Forelimb muscle (tissue), 1 donor: ENCODE measurements at regions not wholly inside any gene's neighbourhood (a gene's known extent, or its start where the extent isn't known, plus 50 kb on each side); places are given as distances from the start of the nearest gene placed in this dataset.
"Not testable (repeated sequence)": the region's sequence is repeated elsewhere in the genome, so short reads cannot be mapped to it uniquely, and the experiment has no call there.

Experiments
- DNase-seq: peaks from one replicate; pipeline ENCODE4 v3.0.0-alpha.2; 2013; ENCODE audit warnings: low read depth

DNA sequence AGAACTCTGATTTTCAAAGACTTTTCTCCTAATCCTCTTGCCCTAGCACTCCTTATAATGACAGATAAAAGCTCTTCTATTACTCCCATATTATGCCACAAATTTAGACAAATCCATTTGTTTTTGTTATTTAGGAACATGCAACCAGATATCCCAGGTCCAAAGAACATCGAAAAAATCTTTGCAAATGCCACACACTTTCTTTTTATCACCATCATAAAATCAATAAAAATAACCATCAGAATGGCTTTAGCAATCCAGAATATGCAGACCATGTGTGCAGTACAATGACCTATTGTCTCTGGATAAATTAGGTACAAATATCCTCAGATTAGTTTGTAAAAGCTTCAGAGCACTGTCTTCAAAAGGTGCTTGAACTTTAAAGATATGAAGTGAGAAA, 376.2 kb upstream of the TCF4 start:
- no peak for DNase-seq

- DNase-seq = no peak
Measured at GRCh38 chr18:55953326-55953725, 365.3 kb upstream of the TCF4 start.

DNA sequence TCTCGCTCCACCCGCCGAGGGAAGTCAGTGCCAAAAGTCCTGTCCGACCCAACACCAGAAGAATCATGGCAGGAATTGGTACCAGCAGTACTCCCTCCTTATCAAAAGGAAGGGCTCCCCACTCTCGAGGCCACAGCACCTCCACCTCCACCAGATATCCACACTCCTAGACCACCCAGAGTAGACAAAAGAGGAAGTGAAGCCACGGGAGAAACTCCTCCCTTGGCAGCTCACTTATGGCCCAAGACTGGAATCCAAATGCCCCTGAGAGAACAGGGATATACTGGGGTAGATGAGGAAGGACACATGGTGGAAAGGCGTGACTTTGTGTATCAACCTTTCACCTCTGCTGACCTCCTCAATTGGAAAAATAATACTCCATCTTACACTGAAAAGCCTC, 363.7 kb upstream of the TCF4 start:
- DNase-seq = not testable (repeated sequence)

- DNase-seq = no peak
Measured at GRCh38 chr18:55950379-55951166, 362.6 kb upstream of the TCF4 start.

DNA sequence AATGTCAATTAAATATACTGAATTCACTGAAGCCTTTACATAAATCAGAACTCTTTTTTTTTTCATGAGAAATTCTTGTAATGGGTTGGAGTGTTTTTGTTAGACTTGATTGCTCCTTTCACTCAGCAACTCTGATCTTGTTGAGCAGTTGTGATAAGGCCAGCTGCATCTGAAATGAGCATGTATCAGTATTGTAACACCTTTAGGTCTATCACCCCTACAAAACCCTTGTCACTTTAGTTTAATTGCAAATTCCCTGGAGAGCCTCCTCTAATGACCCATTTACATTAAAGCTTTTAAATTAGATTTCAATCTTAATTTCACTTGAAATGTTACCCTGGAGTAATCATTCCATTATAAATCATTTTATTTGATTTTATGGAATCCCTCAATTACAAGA, 346.8 kb upstream of the TCF4 start:
- DNase-seq = no peak

DNA sequence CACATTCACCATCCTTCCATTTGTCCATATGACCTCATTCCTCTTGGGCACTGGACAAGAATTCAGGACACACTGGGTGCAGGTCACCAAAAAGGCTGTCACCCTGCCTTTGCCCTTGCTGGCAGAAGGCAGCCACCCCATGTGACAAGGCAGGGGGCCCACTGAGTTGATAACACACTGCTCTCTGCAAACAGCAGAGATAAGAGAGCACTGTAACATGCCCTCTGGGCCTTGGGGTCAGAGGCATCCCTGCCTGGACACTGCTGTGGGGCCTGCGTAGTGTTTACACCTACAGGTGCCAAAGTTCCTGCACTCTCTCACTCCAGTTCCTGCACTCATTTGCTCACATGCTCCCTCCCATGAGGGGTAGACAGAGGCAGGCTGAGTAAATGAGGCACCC, 344.7 kb upstream of the TCF4 start:
- DNase-seq = no peak

DNA sequence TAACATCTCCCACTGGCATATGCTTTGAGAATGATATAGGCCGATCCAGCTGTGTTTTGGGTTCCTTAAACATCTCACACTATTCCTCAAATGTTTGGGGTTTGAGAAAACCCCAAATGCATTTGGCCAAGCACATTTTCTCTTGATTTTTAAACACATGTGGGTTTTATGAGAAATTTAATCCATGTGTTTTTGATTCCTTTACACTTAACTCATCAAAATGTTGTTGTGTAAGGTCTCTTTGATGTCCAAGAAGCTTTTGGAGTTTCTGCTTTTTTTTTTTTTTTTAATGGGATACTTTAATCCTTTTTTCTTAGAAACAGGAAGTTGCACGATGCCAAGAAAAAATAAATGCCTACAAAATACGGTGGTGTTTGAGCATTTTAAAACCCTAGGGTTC, 339.8 kb upstream of the TCF4 start:
- no peak for DNase-seq

- no peak for DNase-seq
Measured at GRCh38 chr18:55925772-55926171, 337.8 kb upstream of the TCF4 start.

DNA sequence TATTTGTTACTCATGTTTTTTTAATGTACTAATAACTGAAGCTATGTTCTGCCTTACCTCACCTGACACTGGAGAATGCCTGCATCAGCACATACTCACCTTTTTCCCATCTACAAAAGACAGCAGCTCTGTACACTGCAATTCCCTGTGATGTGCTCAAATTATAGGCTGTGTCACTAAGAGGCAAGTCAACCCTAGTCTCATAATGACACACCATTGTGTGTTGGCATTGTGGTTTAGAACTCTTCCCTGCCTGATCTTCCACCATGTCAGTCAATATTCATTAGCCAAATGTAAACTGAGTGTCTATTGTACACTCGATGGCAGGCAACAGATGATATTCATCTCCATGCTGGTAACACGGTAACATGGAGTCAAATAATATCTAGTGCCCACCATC, 332.1 kb upstream of the TCF4 start:
- no peak for DNase-seq

- DNase-seq = no peak
Measured at GRCh38 chr18:55918444-55918843, 330.5 kb upstream of the TCF4 start.

DNA sequence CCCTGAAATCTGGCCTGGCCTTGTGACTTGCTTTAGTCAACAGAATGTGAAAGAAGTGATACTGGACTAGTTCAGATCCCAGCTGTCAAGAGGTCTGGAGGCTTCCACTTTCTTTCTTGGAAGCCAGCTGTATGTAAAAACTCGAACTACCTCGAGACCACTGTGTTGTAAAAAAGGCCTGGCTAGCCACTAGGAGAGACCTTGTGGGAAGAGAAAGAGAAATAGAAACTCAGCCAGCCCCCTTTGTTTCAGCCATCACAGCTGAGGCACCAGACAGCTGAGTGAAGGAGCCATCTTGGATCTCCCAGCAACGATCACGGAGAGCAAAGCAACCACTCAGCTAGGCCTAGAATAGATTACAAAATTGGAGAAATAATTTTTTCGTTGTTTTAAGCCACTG, 324.9 kb upstream of the TCF4 start:
- no peak for DNase-seq

- no peak for DNase-seq
Measured at GRCh38 chr18:55912071-55912470, 324.1 kb upstream of the TCF4 start.

DNA sequence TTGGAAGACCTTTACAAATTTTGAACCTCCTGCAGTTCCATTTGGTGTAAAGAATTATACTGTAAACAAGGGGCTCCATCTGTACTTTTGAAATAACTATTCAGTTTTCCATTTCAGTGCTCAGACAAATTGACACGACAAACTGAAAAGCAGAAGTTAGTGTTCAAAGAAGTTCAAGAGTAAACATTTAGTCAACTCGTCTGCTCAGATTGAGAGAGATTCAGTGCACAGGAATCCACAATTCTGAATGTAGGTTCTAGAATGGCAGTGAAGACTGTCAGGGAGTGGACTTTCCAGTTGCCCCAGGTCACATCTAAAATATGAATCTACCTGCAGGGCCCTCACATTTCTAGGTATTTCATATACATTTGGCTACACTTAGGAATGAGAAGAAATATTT, 322.3 kb upstream of the TCF4 start:
- no peak for DNase-seq

GRCh38 chr18:55908901-55909366, 320.9 kb upstream of the TCF4 start:
- peak; percentile 49 for DNase-seq

DNA sequence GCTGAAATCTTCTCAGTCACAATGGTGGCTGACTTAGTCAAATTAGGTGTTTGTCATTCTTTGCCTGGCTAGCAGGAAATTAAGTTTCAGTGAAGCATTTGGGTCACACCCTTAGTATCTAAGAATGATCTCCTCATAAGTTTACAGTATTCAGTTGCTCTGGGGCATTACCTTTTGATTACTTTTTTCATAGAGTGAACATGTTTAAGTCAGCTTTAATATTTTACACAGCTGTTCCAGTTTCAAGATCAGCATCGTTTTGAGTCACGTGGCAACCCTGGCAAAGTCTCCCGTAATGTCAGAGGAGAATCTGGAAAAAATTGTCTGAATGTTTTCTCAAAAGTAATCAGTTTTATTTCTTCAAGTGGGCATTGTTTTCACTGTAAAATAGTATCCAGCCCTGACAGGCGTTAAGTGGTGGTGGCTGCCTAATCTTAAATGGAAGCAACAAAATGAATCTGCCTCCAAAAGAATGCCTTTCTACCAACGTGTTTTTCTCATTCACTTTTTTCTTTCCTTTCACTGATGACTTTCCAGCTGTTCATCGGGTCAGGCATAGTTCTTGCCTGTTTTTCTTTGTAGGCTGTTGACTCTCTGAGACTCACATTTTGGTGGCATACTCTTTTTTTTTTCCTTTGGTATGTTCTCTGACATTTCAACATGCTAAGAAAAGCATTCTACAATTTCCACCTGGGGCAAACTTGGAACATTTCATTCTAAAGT, 319.6 kb upstream of the TCF4 start:
- DNase-seq = peak; percentile 49

DNA sequence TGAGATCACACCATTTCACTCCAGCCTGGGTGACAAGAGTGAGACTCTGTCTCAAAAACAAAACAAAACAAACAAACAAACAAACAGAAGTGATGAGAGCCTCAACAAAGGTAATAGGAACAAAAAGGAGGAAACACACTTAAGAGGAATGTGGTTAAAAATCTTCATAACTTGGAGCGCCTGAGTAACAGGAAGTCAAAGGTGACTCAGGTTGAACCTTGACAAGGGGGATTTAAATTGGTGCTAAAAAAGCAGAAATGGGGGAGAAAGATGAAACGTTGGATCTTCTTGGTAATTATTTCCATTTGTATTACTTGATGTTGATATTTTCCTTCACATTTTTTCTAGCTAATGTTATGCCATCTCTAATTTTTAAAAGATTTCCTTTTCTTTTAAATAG, 318.5 kb upstream of the TCF4 start:
- DNase-seq = no peak

DNA sequence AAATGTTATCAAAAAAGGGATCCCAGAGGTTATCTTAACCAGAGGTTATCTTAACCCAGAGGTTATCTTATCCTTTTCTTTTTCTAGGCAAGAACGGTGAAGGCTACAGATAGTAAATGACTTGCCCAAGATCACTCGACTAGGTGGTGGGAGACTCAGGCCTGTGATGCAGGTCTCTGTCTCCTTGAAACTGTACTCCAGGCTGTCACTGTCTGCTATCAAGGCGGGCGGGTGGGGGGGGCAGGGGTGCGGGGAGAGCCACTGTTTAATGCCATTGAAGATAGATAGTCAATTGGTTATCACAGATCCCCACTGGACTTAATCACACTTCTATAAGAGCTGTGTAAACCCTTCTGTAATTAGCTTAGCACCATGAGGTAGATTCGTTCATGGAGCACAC, 315.9 kb upstream of the TCF4 start:
- no peak for DNase-seq

- DNase-seq = no peak
Measured at GRCh38 chr18:55900380-55900779, 312.4 kb upstream of the TCF4 start.

DNA sequence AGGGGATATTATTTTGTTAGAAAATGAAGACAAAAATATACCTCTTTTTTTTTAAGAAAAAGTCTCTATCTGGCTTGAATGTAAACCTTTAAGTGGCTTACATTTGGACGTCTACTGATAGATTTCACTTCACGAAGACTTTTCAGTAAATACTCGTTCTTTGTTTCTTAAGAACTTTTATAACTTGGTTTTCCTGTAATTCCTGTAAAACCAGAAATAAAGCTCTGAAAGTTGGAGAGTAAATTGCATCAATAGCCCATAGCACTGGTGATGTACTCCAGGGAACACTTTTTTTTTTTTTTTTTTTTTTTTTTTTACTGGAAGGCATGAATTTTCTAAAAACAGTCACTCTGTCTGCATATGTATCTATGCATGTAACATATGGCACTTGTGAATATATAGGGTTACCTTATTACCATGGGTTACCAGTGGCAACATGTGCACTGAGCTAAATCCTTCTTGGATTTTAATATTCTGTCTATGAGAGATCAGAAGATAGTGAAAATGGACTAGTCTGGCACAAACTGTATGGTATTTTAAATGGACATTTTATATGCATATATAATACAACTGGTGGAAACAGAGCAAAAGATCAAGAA, 309.2 kb upstream of the TCF4 start:
- DNase-seq = no peak

- no peak for DNase-seq
Measured at GRCh38 chr18:55893948-55894347, 306.0 kb upstream of the TCF4 start.

DNA sequence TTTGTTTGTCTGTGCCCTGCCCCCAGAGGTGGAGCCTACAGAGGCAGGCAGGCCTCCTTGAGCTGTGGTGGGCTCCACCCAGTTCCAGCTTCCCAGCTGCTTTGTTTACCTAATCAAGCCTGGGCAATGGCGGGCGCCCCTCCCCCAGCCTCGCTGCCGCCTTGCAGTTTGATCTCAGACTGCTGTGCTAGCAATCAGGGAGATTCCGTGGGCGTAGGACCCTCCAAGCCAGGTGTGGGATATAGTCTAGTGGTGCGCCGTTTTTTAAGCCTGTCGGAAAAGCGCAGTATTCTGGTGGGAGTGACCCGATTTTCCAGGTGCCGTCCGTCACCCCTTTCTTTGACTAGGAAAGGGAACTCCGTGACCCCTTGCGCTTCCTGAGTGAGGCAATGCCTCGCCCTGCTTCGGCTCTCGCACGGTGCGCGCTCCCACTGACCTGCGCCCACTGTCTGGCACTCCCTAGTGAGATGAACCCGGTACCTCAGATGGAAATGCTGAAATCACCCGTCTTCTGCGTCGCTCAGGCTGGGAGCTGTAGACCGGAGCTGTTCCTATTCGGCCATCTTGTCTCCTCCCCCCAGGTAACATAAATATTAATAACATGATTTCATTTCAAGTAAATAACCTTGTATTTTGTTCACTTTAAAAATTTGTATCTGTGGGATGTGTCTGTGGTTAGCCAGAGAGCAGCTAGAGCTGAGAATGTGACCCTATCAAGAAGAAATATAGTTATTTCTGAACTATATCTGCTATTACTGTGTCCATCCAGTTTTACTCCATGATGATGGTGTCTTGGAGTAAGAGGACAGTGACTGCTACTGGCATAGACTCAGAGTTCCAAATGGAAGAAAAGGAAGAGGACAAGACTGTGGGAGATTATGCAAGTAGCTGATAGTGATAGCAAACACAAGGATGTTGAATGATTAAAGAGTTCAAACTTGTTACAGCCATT, 305.1 kb upstream of the TCF4 start:
- not testable (repeated sequence) for DNase-seq

DNA sequence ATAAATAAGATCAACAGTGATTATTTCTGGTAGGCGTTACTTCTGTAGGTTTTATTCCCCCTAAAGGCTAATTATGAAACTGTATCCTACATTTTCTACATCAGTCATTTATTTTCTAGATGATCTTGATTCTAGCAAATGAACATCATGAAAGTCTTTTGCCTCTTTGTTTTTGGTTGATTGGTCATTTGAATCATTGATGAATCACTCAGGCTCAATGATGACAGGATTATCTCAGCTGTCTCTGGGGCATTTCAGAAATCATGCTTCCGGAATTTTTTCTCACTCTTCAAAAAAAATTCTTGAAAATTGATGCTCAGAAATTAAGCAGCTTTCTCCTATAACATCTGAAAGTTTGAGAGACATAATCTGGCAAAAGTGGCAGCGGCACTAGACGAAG, 298.9 kb upstream of the TCF4 start:
- DNase-seq = no peak
